H1 (cell line): ENCODE measurements at regions not wholly inside any gene's neighbourhood (a gene's known extent, or its start where the extent isn't known, plus 50 kb on each side); places are given as distances from the start of the nearest gene placed in this dataset.

ENCODE experiments used
- CTCF ChIA-PET: fragments of 300-600 bp; sonication (Branson Sonifier 250); formaldehyde crosslinking; loops from one replicate; lab custom pipeline; 2021; ENCODE audit not compliant: partially characterized antibody; lab: Charles Lee
- POLR2A ChIA-PET: fragments of 300-600 bp; sonication (Branson Sonifier 250); formaldehyde crosslinking; loops from one replicate; lab custom pipeline; 2021; ENCODE audit warnings: inconsistent platforms; ENCODE audit not compliant: partially characterized antibody; lab: Charles Lee
- DNase-seq, 2 experiments: peaks; one replicate each; pipeline versions ENCODE4 v3.0.0 to v3.0.0-alpha.2; 2010 to 2022; ENCODE audit warnings: low spot score in 2 of 2, low read depth in 1 of 2, mixed read lengths in 1 of 2
- FAIRE-seq: peaks from 2 replicates; lab custom pipeline; 2011; peaks lifted over from hg19 to GRCh38; lab: Jason Lieb, UNC
- H2AFZ ChIP-seq: 2 replicates; pipeline ENCODE4 v1.8.1; 2012; ENCODE audit warnings: low read length, inconsistent platforms
- H2AK5ac ChIP-seq: 2 replicates; pipeline ENCODE4 v1.6.1; 2013; ENCODE audit warnings: low read depth, low read length
- H2BK120ac ChIP-seq: replicated peaks from 2 replicates; pipeline ENCODE3; 2013; ENCODE audit warnings: low read depth, low read length, inconsistent platforms
- H2BK12ac ChIP-seq: 2 replicates; pipeline ENCODE4 v1.6.1; 2013; ENCODE audit warnings: low read depth, low read length
- H2BK15ac ChIP-seq: 2 replicates; pipeline ENCODE4 v1.6.1; 2013; ENCODE audit warnings: low read length
- H2BK20ac ChIP-seq: 2 replicates; pipeline ENCODE4 v1.6.1; 2013; ENCODE audit warnings: low read length
- H2BK5ac ChIP-seq: 2 replicates; pipeline ENCODE4 v1.6.1; 2013; ENCODE audit warnings: low read depth, low read length
- H3K14ac ChIP-seq: 2 replicates; pipeline ENCODE4 v1.6.1; 2013; ENCODE audit warnings: inconsistent platforms; ENCODE audit not compliant: insufficient read length
- H3K18ac ChIP-seq: 2 replicates; pipeline ENCODE4 v1.6.1; 2013; ENCODE audit warnings: low read length; ENCODE audit errors: extremely low read depth
- H3K23ac ChIP-seq: 2 replicates; pipeline ENCODE4 v1.6.1; 2013; ENCODE audit warnings: inconsistent platforms; ENCODE audit not compliant: insufficient read length
- H3K23me2 ChIP-seq: 2 replicates; pipeline ENCODE4 v1.6.1; 2013; ENCODE audit warnings: low read depth, low read length
- H3K27ac ChIP-seq: 2 replicates; pipeline ENCODE4 v1.6.1; 2011; ENCODE audit warnings: low read depth, low read length, inconsistent platforms
- H3K27me3 ChIP-seq, 4 experiments: replicated peaks in 1 of 4; 1 replicate in 1 of 4; 2 replicates in 3 of 4; pipeline versions ENCODE4 v1.6.1 to v1.8.1; 2011 to 2013; ENCODE audit warnings: low read length in 3 of 4, mild to moderate bottlenecking in 3 of 4, inconsistent platforms in 2 of 4, mixed read lengths in 2 of 4, moderate library complexity in 1 of 4; ENCODE audit not compliant: control insufficient read depth in 3 of 4, insufficient read depth in 3 of 4; ENCODE audit errors: extremely low read depth in 1 of 4
- H3K36me3 ChIP-seq, 4 experiments: 2 replicates each; pipeline versions ENCODE4 v1.6.1 to v1.8.1; 2011 to 2013; ENCODE audit warnings: mild to moderate bottlenecking in 4 of 4, low read length in 3 of 4, moderate library complexity in 2 of 4, control low read depth in 1 of 4, inconsistent platforms in 1 of 4; ENCODE audit not compliant: insufficient read depth in 4 of 4, control insufficient read depth in 2 of 4
- H3K4ac ChIP-seq: replicated peaks from 2 replicates; pipeline ENCODE3; 2013; ENCODE audit warnings: low read length, low read depth, mixed read lengths, inconsistent platforms; ENCODE audit not compliant: insufficient read length
- H3K4me1 ChIP-seq, 4 experiments: replicated peaks in 1 of 4; 1 replicate in 1 of 4; 2 replicates in 3 of 4; pipeline versions ENCODE4 v1.6.1 to v1.8.1; 2011 to 2013; ENCODE audit warnings: low read length in 3 of 4, inconsistent platforms in 2 of 4, mixed read lengths in 1 of 4; ENCODE audit not compliant: insufficient read depth in 4 of 4, control insufficient read depth in 3 of 4
- H3K4me2 ChIP-seq, 2 experiments: 2 replicates each; pipeline versions ENCODE4 v1.6.1 to v1.8.1; 2011 to 2013; ENCODE audit warnings: low read depth in 2 of 2, low read length in 2 of 2, control low read depth in 1 of 2, inconsistent platforms in 1 of 2, mild to moderate bottlenecking in 1 of 2; ENCODE audit not compliant: insufficient read depth in 1 of 2
- H3K4me3 ChIP-seq, 4 experiments: fragments of 200-600, 300-600 bp in 1 of 4; sonication (generic), shearing (Covaris generic), sonication (Bioruptor Twin) in 1 of 4; 2 replicates each; pipeline versions ENCODE4 v1.5.1 to v1.8.1; 2011 to 2016; ENCODE audit warnings: low read length in 4 of 4, low read depth in 3 of 4, control low read depth in 2 of 4, inconsistent platforms in 2 of 4, mild to moderate bottlenecking in 2 of 4, mixed read lengths in 1 of 4, moderate library complexity in 1 of 4; ENCODE audit not compliant: insufficient read depth in 2 of 4; ENCODE audit errors: extremely low read depth in 1 of 4
- H3K56ac ChIP-seq: replicated peaks from 2 replicates; pipeline ENCODE3; 2013; ENCODE audit warnings: low read depth, mild to moderate bottlenecking, mixed read lengths, low read length, inconsistent platforms; ENCODE audit not compliant: insufficient read length
- H3K79me1 ChIP-seq: 2 replicates; pipeline ENCODE4 v1.6.1; 2013; ENCODE audit warnings: low read depth, low read length, control low read depth
- H3K79me2 ChIP-seq, 2 experiments: 2 replicates each; pipeline versions ENCODE4 v1.6.1 to v1.8.1; 2012 to 2013; ENCODE audit warnings: low read length in 2 of 2, mild to moderate bottlenecking in 2 of 2, inconsistent platforms in 1 of 2; ENCODE audit not compliant: insufficient read depth in 2 of 2, control insufficient read depth in 1 of 2
- H3K9ac ChIP-seq, 4 experiments: replicated peaks in 1 of 4; 1 replicate in 1 of 4; 2 replicates in 3 of 4; pipeline versions ENCODE4 v1.6.1 to v1.8.1; 2011 to 2013; ENCODE audit warnings: low read depth in 3 of 4, low read length in 3 of 4, control low read depth in 2 of 4, mild to moderate bottlenecking in 2 of 4, moderate library complexity in 2 of 4, inconsistent platforms in 1 of 4; ENCODE audit errors: extremely low read depth in 1 of 4
- H3K9me3 ChIP-seq, 2 experiments: 2 replicates each; pipeline versions ENCODE4 v1.6.1 to v1.8.1; 2012 to 2013; ENCODE audit warnings: mild to moderate bottlenecking in 2 of 2, moderate library complexity in 2 of 2, control low read depth in 1 of 2, inconsistent platforms in 1 of 2, low read depth in 1 of 2, low read length in 1 of 2, mixed read lengths in 1 of 2; ENCODE audit not compliant: insufficient read depth in 2 of 2
- H4K20me1 ChIP-seq, 2 experiments: replicated peaks in 1 of 2; 2 replicates each; pipeline versions ENCODE3 to v1.8.1; 2011 to 2013; ENCODE audit warnings: inconsistent platforms in 2 of 2, low read length in 2 of 2, mild to moderate bottlenecking in 1 of 2; ENCODE audit not compliant: insufficient read depth in 2 of 2, control insufficient read depth in 1 of 2
- H4K5ac ChIP-seq: 2 replicates; pipeline ENCODE4 v1.6.1; 2013; ENCODE audit warnings: low read length, low read depth, mixed read lengths, inconsistent platforms; ENCODE audit not compliant: insufficient read length
- H4K8ac ChIP-seq: 2 replicates; pipeline ENCODE4 v1.8.0; 2013; ENCODE audit warnings: mild to moderate bottlenecking, moderate library complexity, low read length, inconsistent platforms; ENCODE audit not compliant: insufficient read depth; ENCODE audit errors: extremely low read depth
- H4K91ac ChIP-seq: replicated peaks from 2 replicates; pipeline ENCODE3; 2013; ENCODE audit warnings: low read length, mixed read lengths, inconsistent platforms; ENCODE audit not compliant: insufficient read length
- CBX8 ChIP-seq: fragments of 300-800, 300-1000 bp; sonication (generic); IDR thresholded peaks from 2 replicates; pipeline ENCODE4 v1.7.1; 2016; ENCODE audit warnings: low read depth, low read length, borderline replicate concordance
- CEBPB ChIP-seq: IDR thresholded peaks from 2 replicates; pipeline ENCODE4 v1.6.1; 2012; ENCODE audit warnings: low read depth, low read length
- CTBP2 ChIP-seq: IDR thresholded peaks from 2 replicates; pipeline ENCODE4 v1.7.0; 2011; ENCODE audit warnings: borderline replicate concordance, mild to moderate bottlenecking, moderate library complexity, mixed read lengths, low read length; ENCODE audit not compliant: insufficient read depth, insufficient read length
- FOSL1 ChIP-seq: IDR thresholded peaks from 2 replicates; pipeline ENCODE4 v1.6.1; 2011; ENCODE audit warnings: mild to moderate bottlenecking, low read depth, low read length, moderate library complexity; ENCODE audit not compliant: insufficient read depth
- JUND ChIP-seq: IDR thresholded peaks from 2 replicates; pipeline ENCODE4 v1.6.1; 2011; ENCODE audit warnings: mild to moderate bottlenecking, improper control_type of control experiment, low read length
- KDM1A ChIP-seq: fragments of 200-600, 300-600 bp; sonication (generic); IDR thresholded peaks from 2 replicates; pipeline ENCODE4 v1.7.1; 2016; ENCODE audit warnings: mild to moderate bottlenecking, low read length, borderline replicate concordance
- MAFK ChIP-seq: IDR thresholded peaks from 2 replicates; pipeline ENCODE4 v1.6.1; 2012; ENCODE audit warnings: low read depth, mild to moderate bottlenecking, improper control_type of control experiment, low read length
- PHF8 ChIP-seq: fragments of 200-600 bp; sonication (generic); conservative IDR thresholded peaks from 2 replicates; pipeline ENCODE4 v1.7.1; 2012; ENCODE audit warnings: low read depth, mild to moderate bottlenecking, inconsistent platforms, low read length, moderate library complexity
- POLR2AphosphoS5 ChIP-seq: IDR thresholded peaks from 2 replicates; pipeline ENCODE4 v1.6.1; 2011; ENCODE audit warnings: low read depth, low read length
- RBBP5 ChIP-seq: IDR thresholded peaks from 2 replicates; pipeline ENCODE4 v1.7.1; 2012; ENCODE audit warnings: low read depth, mild to moderate bottlenecking, inconsistent platforms, low read length, moderate library complexity, borderline replicate concordance
- SIX5 ChIP-seq: IDR thresholded peaks from 2 replicates; pipeline ENCODE4 v1.6.1; 2011; ENCODE audit warnings: mild to moderate bottlenecking, low read depth, low read length
- TBP ChIP-seq: IDR thresholded peaks from 2 replicates; pipeline ENCODE4 v1.6.1; 2011; ENCODE audit warnings: low read depth, low read length, improper control_type of control experiment
- TCF12 ChIP-seq: IDR thresholded peaks from 2 replicates; pipeline ENCODE4 v1.6.1; 2011; ENCODE audit warnings: low read depth, mild to moderate bottlenecking, low read length
- YY1 ChIP-seq: IDR thresholded peaks from 2 replicates; pipeline ENCODE4 v1.6.1; 2011; ENCODE audit warnings: low read depth, mild to moderate bottlenecking, low read length
- WGBS, 2 experiments: shearing (Covaris generic) in 1 of 2; methylation state at CpG; one replicate each; pipeline versions ENCODE4 v1.1.6 to v1.1.7; 2013 to 2015; ENCODE audit warnings: low lambda C conversion rate in 2 of 2, mixed read lengths in 2 of 2, inconsistent platforms in 1 of 2, low coverage in 1 of 2, missing lambda C conversion rate in 1 of 2; ENCODE audit not compliant: insufficient replicate concordance in 2 of 2, insufficient coverage in 1 of 2, insufficient read length in 1 of 2; ENCODE audit errors: extremely low coverage in 1 of 2, missing lambda C conversion rate in 1 of 2; 5-methylcytosine and 5-hydroxymethylcytosine counted together
- TF ChIP-seq, protein P1 (sequence below): IDR thresholded peaks from 2 replicates; pipeline ENCODE4 v1.6.1; 2012; ENCODE audit warnings: inconsistent platforms

DNA sequence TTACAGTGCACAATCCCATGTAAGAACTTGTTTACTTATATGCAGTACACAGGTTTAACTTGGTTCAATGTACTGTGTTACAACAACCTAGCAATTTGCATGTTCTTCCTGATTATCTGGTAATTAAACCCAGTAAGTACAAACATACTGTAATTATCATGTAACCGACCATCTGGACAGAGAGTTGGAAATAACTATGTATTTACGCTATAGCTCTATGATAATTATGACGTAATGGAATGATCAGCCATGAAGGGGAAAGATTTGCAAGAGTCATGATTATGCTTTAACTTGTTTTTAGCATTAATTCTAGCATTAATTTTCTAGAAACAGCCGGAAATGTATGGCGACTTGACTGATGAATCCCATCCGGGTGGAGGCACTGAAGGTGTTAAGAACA lies 74.8 kb upstream of the SALL1 start:
- Histone ChIP-seq H3K4me2 (no peak overlapping the region), H3K56ac (no peak overlapping the region), H4K5ac (no peak overlapping the region), H3K4me3 (no peak overlapping the region), H3K23ac (no peak overlapping the region), H4K8ac (no peak overlapping the region), H2AK5ac (no peak overlapping the region), H3K14ac (no peak overlapping the region), H4K91ac (no peak overlapping the region), H2BK5ac (no peak overlapping the region), H2BK12ac (no peak overlapping the region), H3K23me2 (no peaks in the 10 kb centered on the region), H2BK20ac (no peak overlapping the region), H3K27ac (no peak overlapping the region), H3K4me1 (peaks cover 0 to 7% (median 3%) of the 10 kb centered on the region in 4 experiments; a peak in 4 of 7 replicates), H4K20me1 (no peaks in the 10 kb centered on the region), H3K9ac (no peak overlapping the region), H2BK15ac (no peak overlapping the region), H3K9me3 (no peaks in the 10 kb centered on the region), H3K27me3 (no peaks in the 10 kb centered on the region; a peak in 1 of 7 replicates), H3K18ac (no peak overlapping the region), H2AFZ (no peak overlapping the region), H3K79me2 (no peaks in the 10 kb centered on the region), H2BK120ac (no peak overlapping the region), H3K36me3 (no peaks in the 10 kb centered on the region), H3K79me1 (no peaks in the 10 kb centered on the region), H3K4ac (no peak overlapping the region)
- ChIA-PET POLR2A (no interaction called here), CTCF (no interaction called here)
- DNase-seq (no peak), FAIRE-seq (no peak)
- WGBS, 2 experiments, result 96% methylated on average over 6 of the region's 6 CpGs; no CpG with 5 or more reads in 1 of the 2 experiments
- TF ChIP-seq, protein P1, sequence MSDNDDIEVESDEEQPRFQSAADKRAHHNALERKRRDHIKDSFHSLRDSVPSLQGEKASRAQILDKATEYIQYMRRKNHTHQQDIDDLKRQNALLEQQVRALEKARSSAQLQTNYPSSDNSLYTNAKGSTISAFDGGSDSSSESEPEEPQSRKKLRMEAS, result no peak
- no peak for TF ChIP-seq FOSL1
- no peak for TF ChIP-seq MAFK
- no peak for TF ChIP-seq CBX8
- no peak for TF ChIP-seq JUND
- no peak for TF ChIP-seq PHF8
- no peak for TF ChIP-seq YY1
- TF ChIP-seq TCF12, result no peak
- TF ChIP-seq CTBP2, result no peak
- no peak for TF ChIP-seq POLR2AphosphoS5
- TF ChIP-seq CEBPB, result no peak
- no peak for TF ChIP-seq TBP
- no peak for TF ChIP-seq RBBP5
- TF ChIP-seq SIX5, result no peak
- no peak for TF ChIP-seq KDM1A
